ENCODE measurements at regions not wholly inside any gene's neighbourhood (a gene's known extent, or its start where the extent isn't known, plus 50 kb on each side); places are given as distances from the start of the nearest gene placed in this dataset.
"Not testable (repeated sequence)": the region's sequence is repeated elsewhere in the genome, so short reads cannot be mapped to it uniquely, and the experiment has no call there.

DNA sequence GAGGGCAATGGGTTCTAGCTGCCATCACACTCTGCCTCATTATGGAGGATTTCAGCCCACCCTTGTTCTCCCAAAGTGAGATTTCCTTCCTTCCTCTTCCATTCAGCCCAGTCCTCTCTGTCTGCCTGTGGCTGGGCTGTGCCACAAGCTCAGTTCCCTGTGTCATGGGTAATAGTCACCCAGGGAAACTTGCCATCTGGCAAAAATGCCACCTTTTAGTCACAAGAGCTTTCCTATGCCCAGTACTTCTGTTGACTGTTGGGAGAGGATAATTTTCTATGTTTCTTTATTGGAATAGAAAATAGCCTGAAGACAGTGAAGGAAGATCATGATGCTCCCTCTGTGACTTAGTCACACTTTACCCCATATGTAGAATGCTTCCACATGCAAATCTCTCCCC is 71.4 kb downstream of the TLR4 start:
- DNase-seq: no peak

DNA sequence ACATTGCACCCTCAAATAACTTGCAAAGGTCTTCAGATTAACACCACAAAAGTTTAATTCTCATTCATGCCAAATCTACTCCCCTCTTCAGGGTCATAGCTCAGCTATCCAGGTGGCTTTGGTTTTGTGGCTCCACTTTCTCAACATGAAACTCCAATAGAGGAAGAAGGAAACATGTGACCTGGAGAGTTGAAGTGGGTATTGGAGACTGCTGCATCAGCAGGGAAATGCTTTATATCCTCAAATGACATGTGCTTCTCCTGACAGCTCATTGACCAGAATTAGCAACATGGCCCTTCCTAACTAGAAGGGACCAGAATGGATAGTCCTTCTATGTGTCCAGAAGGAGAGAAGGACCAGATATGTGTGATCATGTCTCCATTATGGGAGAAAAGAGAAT is 73.6 kb downstream of the TLR4 start:
- no peak for DNase-seq

DNA sequence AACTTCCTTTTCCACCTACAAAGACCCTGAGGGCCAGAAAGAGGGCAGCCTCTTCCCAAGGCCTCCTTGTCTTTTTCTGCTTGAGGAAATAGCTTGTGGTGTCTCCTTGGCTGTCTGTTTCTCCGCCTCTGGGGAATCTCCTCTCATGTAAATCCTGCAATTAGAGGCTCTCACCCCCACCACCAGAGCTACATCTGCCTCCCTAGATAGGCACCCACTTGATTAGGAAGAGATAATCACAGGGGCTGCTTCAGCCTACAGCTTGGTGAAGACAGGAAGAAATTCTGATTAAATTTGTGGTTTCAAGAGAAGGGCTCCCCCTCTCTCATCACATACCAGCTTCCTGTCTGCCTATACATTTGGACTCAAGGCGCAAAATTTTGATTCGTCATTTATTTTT is 75.6 kb downstream of the TLR4 start:
- peak; percentile 11 for DNase-seq

DNA sequence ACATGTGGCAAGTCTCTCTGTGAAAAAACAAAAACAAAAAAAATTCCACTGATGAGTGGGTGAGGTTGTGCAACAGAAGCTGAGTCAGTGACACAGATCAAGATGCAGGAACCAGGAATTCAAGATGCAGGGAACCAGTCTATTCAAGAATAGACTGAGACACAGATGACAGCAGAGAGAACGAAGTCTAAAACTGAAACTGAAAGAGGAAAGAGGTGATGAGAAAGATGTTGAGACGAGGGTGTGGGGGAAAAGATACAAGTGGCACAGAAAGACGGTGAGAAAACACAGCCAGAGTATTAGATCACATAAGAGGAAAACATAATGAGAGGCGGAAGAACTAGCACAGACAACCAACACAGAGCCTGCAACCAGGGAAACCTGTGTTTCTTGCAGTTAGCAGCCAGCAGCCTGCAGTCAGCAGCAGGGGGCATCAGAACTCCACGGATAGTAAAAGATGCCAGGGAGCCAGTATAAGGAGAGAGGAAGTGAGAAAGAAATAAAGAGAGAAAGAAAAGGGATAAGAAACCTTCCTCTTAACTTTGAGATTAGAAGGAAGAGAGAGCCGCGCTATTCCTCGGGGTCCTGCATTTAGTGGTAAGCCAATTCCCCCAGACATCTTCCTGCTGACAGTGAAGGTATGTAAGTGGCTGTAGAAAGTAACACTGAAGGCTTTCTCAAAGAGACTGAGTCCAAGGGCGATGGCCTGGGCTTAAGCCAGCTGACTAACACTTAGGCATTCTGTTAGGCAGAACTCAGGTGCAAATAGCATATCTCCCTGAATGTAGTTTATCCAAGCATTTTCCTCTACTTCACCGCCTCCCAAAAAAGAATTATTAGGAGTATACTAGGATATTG is 79.0 kb downstream of the TLR4 start:
- peak; percentile 68 for DNase-seq

DNA sequence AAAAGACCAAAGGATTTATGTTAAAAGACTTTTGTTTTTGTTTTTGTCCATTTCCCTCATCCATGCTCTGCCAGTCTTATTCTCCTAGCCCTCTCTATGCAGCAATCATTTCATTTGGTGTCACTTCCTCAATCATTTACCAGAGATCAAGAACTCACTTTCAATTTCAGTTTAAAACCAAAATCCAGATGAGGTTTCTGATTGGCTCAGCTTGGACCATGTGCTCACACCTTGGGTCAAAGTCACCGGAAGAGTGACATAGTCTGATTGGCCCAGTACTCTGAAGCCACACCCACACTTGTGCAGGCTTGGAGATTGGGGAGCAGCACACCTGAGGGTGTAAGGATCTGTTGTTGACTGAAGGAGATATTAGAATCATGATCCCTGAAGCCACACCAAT is 79.6 kb downstream of the TLR4 start:
- no peak for DNase-seq

DNA sequence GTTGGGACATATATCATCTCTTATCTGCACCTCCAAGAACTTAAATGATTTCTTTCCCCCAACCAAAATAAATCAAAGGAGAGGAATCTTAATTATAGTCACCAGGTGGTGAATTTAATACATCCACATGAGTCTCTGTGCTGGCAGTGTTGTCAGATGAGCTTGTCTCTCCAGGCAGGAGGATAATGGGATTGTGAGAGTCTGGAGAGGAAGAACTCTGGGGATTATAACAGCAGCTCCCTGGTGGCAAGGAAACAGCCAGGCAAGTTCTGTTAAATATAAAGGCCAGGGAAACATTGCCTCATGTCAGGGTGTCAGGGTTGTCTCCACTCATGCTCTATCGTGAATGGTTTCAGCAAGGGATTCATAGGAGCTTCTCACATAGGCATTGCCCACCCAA is 80.8 kb downstream of the TLR4 start:
- DNase-seq: peak; percentile 1

DNA sequence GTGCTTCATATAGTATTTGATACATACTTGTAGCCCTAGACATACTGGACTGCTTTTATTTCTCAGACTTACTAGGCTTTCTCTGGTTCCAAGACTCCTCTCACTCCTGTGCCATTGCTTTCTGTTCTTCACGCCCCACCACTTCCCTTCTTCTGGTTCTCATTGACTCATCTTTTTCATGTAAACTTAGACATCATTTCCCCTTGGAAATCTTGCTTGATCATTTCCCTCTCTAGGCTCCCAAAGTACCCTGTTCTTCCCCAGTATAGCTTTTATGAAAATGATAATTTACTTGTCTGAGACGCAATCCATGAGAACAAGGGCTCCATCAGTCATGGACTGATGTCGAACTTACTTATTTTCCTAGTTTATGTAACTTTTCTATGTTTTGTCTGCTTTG is 83.5 kb downstream of the TLR4 start:
- DNase-seq: no peak

DNA sequence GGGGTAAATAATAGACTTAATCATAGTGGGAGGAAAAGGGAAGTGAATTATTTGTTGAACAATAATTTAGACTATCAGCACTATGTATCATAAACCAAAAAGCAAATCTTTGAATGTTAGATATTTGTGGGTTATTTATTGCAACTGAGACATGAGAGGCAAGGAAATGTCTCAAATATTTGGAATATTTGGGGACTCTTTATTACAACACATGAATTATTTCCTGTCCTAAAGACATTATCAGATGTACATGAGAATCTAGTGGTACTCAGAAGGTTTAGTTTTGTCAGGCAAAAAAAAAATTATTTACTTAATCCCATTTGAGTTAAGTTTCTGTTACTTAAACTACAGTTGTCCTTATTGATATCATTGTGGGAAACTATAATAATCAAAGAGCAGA is 91.1 kb downstream of the TLR4 start:
- DNase-seq: no peak

DNA sequence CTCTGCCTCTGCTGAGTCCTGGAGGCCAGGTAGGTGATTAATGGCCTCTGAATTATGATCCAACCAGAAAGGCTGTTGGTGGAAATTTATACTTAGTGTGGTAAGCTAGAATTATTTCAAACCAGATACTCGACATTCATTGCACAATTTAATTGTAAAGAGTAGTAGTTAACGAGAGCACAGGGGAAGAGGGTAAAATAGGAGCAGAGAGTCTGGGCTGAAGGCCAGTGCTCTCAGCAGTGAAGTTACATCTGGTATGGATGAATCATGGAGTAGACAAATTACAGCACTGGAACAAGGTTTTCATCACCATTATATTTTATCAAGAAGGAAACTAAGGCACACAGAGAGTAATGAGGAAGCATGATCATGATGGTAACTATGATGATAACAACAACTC is 92.5 kb downstream of the TLR4 start:
- no peak for DNase-seq

DNA sequence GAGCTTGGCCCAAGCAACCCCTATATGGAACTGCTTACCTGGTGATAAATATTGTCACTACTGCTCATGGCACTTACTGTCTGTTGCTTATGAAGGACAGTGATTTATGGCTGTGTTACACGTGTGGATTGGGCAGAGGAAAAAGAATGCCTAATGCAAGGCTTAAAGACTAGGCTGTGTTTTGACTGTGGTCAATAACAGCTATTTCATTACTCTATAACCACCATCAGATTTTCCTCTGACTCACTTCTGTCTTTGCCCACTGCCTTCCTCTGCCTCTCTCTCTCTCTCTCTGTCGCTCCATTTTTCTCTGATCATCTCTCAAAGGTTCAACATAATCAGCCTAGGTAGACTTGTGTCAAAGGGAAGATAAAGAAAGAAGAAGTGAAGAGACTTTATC is 96.2 kb downstream of the TLR4 start:
- no peak for DNase-seq

DNA sequence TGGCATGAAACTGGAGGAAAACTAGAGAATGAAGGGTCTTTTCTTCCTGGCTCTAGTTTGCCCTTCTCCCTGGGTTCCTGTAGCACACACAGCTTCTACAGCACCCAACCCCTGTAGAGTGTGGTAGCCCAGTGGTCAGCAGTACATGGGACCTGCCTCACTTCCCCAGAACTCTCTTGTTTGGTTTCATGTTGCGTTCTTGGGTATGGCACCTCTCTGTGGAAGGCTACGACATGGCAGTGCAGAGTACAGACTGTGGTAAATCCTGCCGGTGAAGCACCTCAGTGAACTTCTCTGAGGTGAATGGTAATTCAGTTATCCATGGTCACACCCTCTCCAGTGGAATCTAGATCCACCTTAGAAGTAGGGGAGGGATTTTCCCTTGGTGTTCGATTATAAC is 105.5 kb downstream of the TLR4 start:
- DNase-seq: no peak

DNA sequence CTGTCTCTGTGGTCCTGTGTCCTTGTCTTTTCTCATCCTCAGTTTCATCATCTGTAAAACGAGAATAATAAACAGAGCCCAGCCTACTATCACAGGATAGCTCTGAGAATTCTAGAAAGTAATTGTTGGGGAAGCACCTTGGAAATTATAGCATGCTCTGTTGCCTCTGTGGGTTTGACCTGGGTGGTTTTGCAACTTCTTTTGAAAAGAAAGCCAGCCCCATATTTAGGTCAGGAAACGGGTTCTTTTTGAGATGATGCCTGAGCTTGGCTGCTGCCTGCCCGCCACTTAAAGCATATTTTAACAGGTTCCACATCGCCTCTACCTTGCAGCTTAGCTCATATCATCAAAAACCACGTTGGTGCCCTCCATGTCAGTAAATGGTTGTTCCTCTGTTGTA is 111.1 kb downstream of the TLR4 start:
- no peak for DNase-seq

DNA sequence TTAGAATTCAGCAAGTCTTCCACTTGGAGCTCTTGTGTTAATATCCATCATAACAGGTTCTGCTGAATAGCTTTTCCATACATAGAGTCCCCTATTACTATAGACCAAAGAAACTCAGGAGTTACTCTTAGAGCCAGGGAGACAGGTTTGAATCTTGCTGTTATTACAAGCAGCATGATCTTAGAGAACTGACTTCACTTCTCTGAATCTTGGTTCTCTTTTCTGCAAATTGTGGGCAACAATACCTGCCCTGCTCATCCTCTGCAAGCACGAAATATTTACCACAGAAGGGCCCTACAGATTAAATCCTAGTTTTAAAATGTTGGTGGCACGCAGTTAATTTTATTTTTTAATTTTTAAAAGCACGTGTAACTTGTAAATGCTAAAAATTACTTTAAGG is 111.7 kb downstream of the TLR4 start:
- no peak for DNase-seq

DNA sequence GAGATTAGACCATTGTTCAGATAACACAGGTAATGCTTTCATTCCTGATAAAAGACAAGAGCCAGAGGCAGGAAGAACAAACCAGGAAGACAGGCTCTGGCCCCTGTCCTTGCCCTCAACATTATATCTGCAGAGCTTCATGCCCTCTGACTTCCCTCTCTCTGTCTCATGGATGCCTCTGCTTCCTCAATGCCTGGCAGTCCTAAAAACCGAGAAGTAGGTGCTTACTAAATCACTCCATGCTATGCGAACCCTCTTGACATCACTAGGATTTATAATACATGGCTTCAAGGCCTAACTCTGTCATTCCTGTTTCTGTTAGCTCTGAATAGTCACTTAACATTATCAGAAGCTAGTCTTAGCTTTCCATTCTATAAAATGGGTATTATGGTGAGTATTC is 117.8 kb downstream of the TLR4 start:
- DNase-seq: no peak

DNA sequence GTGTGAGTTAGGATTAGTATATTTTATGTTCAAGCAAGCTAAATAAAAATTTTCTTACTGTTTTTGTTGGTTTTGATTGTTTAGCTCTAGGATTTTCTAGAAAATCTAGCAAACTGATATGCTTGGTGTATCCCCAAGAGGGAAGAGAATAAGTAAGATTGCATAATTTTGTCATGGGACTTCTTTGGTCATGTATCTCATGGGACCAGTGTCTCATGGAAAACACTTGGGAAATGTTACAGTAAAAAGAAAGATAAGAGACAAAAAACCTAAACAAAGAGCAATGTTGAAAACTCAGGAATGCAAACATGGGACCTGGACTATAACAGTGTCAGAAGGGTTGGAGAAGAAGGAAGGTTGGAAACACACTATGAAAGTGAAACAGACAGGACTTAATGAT is 119.4 kb downstream of the TLR4 start:
- DNase-seq: no peak

DNA sequence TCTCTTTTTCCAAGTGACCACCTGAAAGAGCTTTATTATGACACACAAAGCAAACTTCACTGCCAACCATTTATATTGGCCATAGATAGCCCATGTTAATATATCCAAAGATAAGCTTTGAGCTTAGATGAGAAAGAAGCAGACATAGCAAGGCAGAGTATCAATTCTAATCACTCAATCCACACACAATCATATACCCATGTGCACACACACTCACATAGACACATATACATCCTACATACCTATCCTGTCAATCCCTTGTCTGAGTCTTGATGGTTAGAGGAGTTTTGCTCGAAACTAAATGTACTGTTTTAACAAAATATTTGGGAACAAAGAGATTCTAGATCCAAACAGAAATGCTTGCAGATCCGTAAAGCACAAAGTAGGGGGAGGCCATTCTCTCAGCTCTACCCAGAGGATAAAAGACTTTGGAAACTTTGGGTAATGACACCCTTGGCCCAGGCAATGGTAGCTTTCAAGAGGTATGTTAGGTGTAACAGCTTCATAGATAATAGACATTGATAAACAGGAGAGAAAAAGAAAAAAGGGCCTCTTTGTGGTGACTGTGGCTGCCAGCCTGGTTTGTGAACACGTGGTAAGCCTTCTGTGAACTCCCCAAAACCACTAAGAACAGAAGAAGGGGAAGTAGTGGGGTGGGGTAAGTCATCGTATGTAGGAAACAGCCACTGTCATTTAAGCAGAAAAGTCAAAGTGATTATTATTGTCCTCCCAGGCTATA is 121.6 kb downstream of the TLR4 start:
- DNase-seq: no peak

DNA sequence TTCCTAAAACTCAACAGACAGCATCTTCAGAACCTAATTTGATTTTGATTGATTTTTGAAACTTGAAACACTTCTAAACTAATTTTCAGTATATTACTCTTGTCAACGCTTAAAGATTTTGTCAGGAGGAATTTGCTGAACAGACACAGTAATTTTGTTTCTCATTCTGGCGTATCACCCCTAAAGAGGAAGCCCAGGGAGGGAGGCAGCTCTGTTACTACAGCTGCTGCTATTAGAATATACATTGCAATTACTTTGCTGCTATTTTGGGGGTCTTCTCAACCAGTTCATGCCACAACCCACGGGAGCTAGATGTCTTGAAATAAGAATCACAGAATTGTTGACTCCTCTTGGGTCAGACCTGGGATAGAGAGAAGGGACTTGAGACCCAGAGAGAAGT is 122.6 kb downstream of the TLR4 start:
- no peak for DNase-seq

DNA sequence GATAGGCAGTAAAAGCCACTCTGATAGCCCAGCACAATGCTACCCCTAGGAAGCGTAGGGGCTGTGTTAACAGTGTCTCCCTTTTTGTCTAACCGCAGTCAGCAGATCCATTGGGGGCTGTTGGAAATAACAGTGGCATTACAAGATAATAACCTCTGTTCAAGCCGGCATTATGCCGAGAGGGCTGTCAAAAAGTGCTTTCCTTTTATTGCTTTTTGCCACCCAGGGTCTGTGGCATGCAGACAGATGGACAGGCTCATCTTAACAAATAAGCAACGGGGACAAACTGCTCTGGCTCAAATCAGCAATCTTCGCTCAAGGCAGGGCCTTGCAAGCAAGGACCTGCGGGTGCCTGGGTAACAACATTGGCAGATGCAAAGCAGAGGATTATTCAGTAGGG is 123.3 kb downstream of the TLR4 start:
- DNase-seq: no peak

DNA sequence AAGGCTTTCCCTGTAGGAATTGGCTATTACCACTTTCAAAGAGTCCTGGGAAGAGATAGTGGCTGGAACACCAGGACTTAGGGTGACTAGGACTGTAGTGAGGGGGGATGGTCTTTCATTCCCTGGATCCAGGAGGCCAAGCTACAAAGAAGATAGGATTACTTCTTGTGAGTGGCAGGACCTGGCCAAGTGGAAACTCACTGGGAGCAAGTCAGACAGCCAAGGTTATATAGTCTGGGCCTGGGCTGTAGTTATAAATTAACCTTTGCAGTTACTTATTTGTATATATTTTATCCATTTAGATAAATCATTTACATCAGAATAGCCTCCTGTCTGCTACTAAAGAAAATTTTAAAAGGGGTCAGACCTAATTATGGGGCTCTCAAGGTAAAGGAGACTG is 124.3 kb downstream of the TLR4 start:
- no peak for DNase-seq

DNA sequence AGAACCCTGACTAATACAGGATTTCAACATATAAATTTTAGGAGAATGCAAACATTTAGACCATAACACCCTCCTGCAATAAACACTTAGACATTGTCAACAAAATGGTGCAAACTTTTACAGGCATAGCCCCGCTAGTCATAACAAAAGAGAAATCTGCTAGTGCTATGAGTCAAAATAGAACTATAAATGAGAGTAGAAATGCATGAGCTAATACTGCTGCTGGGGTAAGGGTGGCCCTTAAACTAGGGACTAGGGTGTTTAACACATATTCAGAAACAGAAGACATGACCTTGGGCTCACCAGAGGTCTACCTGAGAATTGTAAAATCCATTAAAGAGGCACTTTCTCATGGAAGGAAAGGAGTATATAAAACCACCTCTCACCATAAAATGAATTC is 131.6 kb downstream of the TLR4 start:
- DNase-seq: no peak

DNA sequence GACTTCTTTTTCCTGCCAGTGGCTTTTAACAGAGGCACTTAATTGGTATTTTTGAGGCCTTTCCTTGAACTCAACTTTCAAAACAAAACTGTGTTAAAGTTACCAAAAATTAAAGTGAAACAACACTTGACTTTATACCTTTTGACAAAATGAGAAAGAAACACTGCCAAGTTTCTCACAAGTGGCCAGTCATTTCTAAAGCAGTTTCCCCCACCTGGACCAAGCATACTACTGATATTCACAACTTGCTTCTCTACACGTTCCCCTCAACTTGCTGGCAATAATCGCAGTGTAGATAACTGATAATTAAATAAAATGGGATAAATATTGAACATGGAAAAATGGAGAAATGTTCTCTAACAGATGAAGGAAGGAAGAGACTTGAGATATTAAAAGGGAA is 135.7 kb downstream of the TLR4 start:
- no peak for DNase-seq

DNA sequence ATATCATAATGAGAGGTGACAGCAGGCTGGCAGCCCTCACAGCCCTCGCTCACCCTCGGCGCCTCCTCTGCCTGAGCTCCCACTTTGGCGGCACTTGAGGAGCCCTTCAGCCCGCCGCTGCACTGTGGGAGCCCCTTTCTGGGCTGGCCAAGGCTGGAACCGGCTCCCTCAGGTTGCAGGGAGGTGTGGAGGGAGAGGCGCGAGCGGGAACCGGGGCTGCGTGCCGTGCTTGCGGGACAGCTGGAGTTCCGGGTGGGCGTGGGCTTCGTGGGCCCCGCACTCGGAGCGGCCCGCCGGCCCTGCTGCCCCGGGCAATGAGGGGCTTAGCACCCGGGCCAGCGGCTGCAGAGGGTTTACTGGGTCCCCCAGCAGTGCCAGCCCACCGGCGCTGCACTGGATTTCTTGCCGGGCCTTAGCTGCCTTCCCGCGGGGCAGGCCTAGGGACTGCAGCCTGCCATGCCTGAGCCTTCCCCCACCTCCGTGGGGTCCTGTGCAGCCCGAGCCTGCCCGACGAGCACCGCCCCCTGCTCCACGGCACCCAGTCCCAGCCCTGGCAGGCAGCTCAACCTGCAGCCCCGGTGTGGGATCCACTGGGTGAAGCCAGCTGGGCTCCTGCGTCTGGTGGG is 147.7 kb downstream of the TLR4 start:
- DNase-seq: not testable (repeated sequence)

DNA sequence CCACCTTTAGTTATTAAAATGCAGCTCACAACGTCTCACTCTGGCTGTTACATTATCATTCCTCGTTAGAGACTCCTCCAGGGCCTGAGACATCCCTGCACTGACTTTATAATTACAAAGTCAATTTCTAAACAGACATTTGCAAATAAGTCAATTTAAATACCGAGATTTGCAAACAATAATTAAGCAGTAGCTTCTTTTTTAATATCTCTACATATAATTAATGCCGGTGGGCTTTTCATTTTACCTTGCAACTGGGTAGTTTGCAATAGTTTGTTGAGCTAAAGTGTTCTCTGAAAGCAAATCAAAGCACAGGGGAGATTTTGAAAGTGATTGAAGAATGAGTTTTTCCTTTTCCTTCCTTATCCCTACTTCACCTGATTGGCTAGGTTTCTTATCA is 154.4 kb downstream of the TLR4 start:
- DNase-seq: no peak

DNA sequence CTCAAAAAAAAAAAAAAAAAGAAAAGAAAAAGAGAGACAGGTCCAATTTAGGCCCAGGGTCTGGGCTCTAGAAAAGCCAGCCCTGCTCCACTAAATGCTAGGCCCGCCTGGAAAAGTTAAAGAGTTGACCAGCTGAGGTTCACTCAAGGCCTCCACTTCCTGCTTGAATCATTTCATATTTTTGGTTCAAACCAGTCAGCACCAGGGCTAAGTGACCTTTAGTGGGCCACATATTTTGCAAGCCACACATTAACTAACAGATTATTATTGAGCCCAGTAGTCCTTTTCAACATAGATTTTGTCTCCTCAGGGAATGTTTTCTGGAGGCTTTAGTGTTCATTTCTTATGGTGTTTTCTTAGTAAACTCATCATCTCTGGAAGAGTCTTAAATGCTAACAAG is 156.6 kb downstream of the TLR4 start:
- no peak for DNase-seq
